Neural progenitor cell (in vitro differentiated cells): ENCODE measurements at regions not wholly inside any gene's neighbourhood (a gene's known extent, or its start where the extent isn't known, plus 50 kb on each side); places are given as distances from the start of the nearest gene placed in this dataset.

Experiments used
- DNase-seq: peaks from one replicate; pipeline ENCODE4 v3.0.0-alpha.2; 2016; ENCODE audit warnings: low spot score
- H2AFZ ChIP-seq: fragments of 200-600 bp; sonication (generic); replicated peaks from 2 replicates; pipeline ENCODE4 v1.6.1; 2016; ENCODE audit warnings: antibody characterized with exemption
- H3F3A ChIP-seq: fragments of 200-600 bp; sonication (generic); 2 replicates; pipeline ENCODE4 v1.6.1; 2016; ENCODE audit warnings: antibody characterized with exemption, low read depth
- H3K27ac ChIP-seq: fragments of 200-600 bp; sonication (generic); 2 replicates; pipeline ENCODE4 v1.5.1; 2016; ENCODE audit warnings: mild to moderate bottlenecking
- H3K27me3 ChIP-seq: fragments of 200-600 bp; sonication (generic); 2 replicates; pipeline ENCODE4 v1.6.1; 2016; ENCODE audit warnings: mild to moderate bottlenecking, moderate library complexity
- H3K36me3 ChIP-seq: fragments of 200-600 bp; sonication (generic); 2 replicates; pipeline ENCODE4 v1.5.1; 2016
- H3K4me1 ChIP-seq: fragments of 200-600 bp; sonication (generic); 2 replicates; pipeline ENCODE4 v1.6.1; 2016; ENCODE audit warnings: mixed run types
- H3K4me2 ChIP-seq: fragments of 200-600 bp; sonication (generic); 2 replicates; pipeline ENCODE4 v1.6.1; 2016
- H3K4me3 ChIP-seq: fragments of 200-600 bp; sonication (generic); 2 replicates; pipeline ENCODE4 v1.5.1; 2016
- H3K79me2 ChIP-seq: fragments of 200-600 bp; sonication (generic); 2 replicates; pipeline ENCODE4 v1.6.1; 2016; ENCODE audit warnings: low read depth
- H3K9ac ChIP-seq: fragments of 200-600 bp; sonication (generic); 2 replicates; pipeline ENCODE4 v1.6.1; 2016
- H3K9me3 ChIP-seq: fragments of 200-600 bp; sonication (generic); 2 replicates; pipeline ENCODE4 v1.5.1; 2016; ENCODE audit warnings: low read depth
- H4K20me1 ChIP-seq: fragments of 200-600 bp; sonication (generic); 2 replicates; pipeline ENCODE4 v1.6.1; 2016; ENCODE audit warnings: low read depth
- H3K27ac Mint-ChIP-seq: 3 replicates; pipeline ENCODE4 v1.8.0; 2021; ENCODE audit warnings: mixed read lengths
- H3K27me3 Mint-ChIP-seq: 2 replicates; pipeline ENCODE4 v1.8.0; 2022; ENCODE audit warnings: low read depth, mild to moderate bottlenecking, inconsistent platforms, moderate library complexity, mixed read lengths; ENCODE audit not compliant: insufficient read depth
- H3K36me3 Mint-ChIP-seq: 3 replicates; pipeline ENCODE4 v1.8.0; 2021; ENCODE audit warnings: mixed read lengths
- H3K4me1 Mint-ChIP-seq: 3 replicates; pipeline ENCODE4 v1.8.0; 2021; ENCODE audit warnings: mixed read lengths
- H3K4me3 Mint-ChIP-seq: 3 replicates; pipeline ENCODE4 v1.8.0; 2021; ENCODE audit warnings: mild to moderate bottlenecking, moderate library complexity, mixed read lengths
- H3K9me3 Mint-ChIP-seq: 3 replicates; pipeline ENCODE4 v1.8.0; 2020; ENCODE audit warnings: mixed read lengths
- CTCF ChIP-seq: fragments of 200-600 bp; sonication (generic); IDR thresholded peaks from 2 replicates; pipeline ENCODE4 v1.5.1; 2017; ENCODE audit warnings: antibody characterized with exemption, mild to moderate bottlenecking
- EZH2 ChIP-seq: fragments of 200-600 bp; sonication (generic); IDR thresholded peaks from 2 replicates; pipeline ENCODE4 v1.6.1; 2017; ENCODE audit warnings: antibody characterized with exemption, mild to moderate bottlenecking, moderate library complexity
- EZH2phosphoT487 ChIP-seq: fragments of 200-600 bp; sonication (generic); IDR thresholded peaks from 2 replicates; pipeline ENCODE4 v1.6.1; 2017; ENCODE audit warnings: antibody characterized with exemption

- no peaks in the 10 kb centered on the region for H3F3A ChIP-seq
- H3K4me1 ChIP-seq: peaks cover 26% of the 10 kb centered on the region
- no peaks in the 10 kb centered on the region for H3K9me3 ChIP-seq
- H3K4me2 ChIP-seq: no peak overlapping the region
- Mint-ChIP-seq H3K27me3 (no peaks in the 10 kb centered on the region), H3K36me3 (no peaks in the 10 kb centered on the region), H3K27ac (no peak overlapping the region), H3K4me1 (peaks cover 39% of the 10 kb centered on the region), H3K4me3 (no peak overlapping the region), H3K9me3 (no peaks in the 10 kb centered on the region)
- H3K36me3 ChIP-seq: no peaks in the 10 kb centered on the region
- H3K9ac ChIP-seq: no peak overlapping the region
- H4K20me1 ChIP-seq: no peaks in the 10 kb centered on the region
- TF ChIP-seq CTCF: no peak
- no peak for TF ChIP-seq EZH2
- no peak for TF ChIP-seq EZH2phosphoT487
- no peak overlapping the region for H2AFZ ChIP-seq
- no peak overlapping the region for H3K4me3 ChIP-seq
- no peaks in the 10 kb centered on the region for H3K27me3 ChIP-seq
- no peak for DNase-seq
- no peak overlapping the region for H3K27ac ChIP-seq
- H3K79me2 ChIP-seq: no peaks in the 10 kb centered on the region
Observed at GRCh38 chr5:89932771-89933181, 476.8 kb downstream of the CETN3 start.

DNA sequence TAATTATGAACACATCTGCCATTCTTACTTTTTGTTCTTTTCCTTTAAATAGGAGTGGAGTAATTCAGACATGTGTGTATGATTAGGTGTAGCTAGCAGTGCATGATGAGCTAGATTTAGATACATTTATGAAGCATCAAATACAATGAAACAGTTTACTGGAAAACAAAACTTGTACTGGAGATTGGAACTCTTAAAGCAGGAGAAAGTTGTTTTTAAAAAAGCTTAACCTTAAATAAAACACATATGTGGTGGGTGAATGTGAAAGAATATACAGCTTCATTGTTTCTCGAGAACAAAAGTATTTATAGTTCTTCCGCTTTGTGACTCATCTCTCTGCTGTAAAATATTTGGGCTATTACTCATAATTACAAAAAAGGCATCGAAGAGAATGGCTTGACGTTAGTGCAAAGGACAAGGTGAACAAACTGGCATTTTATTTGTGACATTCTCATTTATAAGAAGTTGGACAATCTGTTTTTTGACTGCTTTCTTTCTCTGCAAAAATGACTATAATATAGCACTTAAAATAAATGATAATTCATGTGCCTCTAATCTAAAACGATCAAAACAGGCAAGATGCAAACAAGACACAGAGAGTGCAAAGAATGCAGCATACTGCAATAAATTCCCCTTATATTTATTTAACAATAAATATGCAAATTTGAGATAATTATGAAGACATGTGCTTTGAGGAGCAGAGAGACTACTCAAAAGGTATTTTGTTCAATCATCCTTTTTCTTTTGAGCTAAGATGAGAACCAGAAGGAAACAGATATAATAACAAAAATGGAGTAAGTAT lies 478.8 kb downstream of the CETN3 start:
- H3K9ac ChIP-seq: no peak overlapping the region
- no peaks in the 10 kb centered on the region for H3F3A ChIP-seq
- no peak overlapping the region for H3K27ac ChIP-seq
- no peak overlapping the region for H3K4me2 ChIP-seq
- Mint-ChIP-seq H3K36me3 (no peaks in the 10 kb centered on the region), H3K4me1 (peaks cover 37% of the 10 kb centered on the region), H3K27ac (peak overlapping the region; percentile 39), H3K4me3 (no peak overlapping the region), H3K9me3 (peaks cover 8% of the 10 kb centered on the region), H3K27me3 (no peaks in the 10 kb centered on the region)
- no peaks in the 10 kb centered on the region for H3K27me3 ChIP-seq
- no peaks in the 10 kb centered on the region for H4K20me1 ChIP-seq
- no peak overlapping the region for H2AFZ ChIP-seq
- DNase-seq: no peak
- TF ChIP-seq EZH2 (no peak), CTCF (no peak), EZH2phosphoT487 (no peak)
- no peaks in the 10 kb centered on the region for H3K79me2 ChIP-seq
- peaks cover 19% of the 10 kb centered on the region for H3K4me1 ChIP-seq
- H3K4me3 ChIP-seq: no peak overlapping the region
- H3K36me3 ChIP-seq: no peaks in the 10 kb centered on the region
- H3K9me3 ChIP-seq: no peaks in the 10 kb centered on the region

GRCh38 chr5:89929834-89930233 lies 479.7 kb downstream of the CETN3 start:
- Histone ChIP-seq H3K9ac (no peak overlapping the region), H2AFZ (no peak overlapping the region), H3F3A (no peaks in the 10 kb centered on the region), H3K36me3 (no peaks in the 10 kb centered on the region), H3K27ac (no peak overlapping the region), H3K4me2 (no peak overlapping the region), H4K20me1 (no peaks in the 10 kb centered on the region), H3K27me3 (no peaks in the 10 kb centered on the region), H3K4me3 (no peak overlapping the region), H3K79me2 (no peaks in the 10 kb centered on the region), H3K9me3 (no peaks in the 10 kb centered on the region), H3K4me1 (peaks cover 11% of the 10 kb centered on the region)
- Mint-ChIP-seq H3K4me1 (peaks cover 30% of the 10 kb centered on the region), H3K4me3 (no peak overlapping the region), H3K36me3 (no peaks in the 10 kb centered on the region), H3K27ac (peak overlapping the region; percentile 51), H3K9me3 (peaks cover 8% of the 10 kb centered on the region), H3K27me3 (no peaks in the 10 kb centered on the region)
- no peak for TF ChIP-seq CTCF
- TF ChIP-seq EZH2: no peak
- TF ChIP-seq EZH2phosphoT487: no peak
- DNase-seq: no peak
